Liver (tissue), 3 donors: ENCODE measurements at regions not wholly inside any gene's neighbourhood (a gene's known extent, or its start where the extent isn't known, plus 50 kb on each side); places are given as distances from the start of the nearest gene placed in this dataset.

Experiments
- ATF3 ChIP-seq: IDR thresholded peaks from 2 replicates; pipeline ENCODE4 v1.6.1; 2016; ENCODE audit warnings: antibody characterized with exemption
- CTCF ChIP-seq: fragments of 150-350 bp; IDR thresholded peaks from 2 replicates; pipeline ENCODE4 v1.5.1; 2017; ENCODE audit warnings: improper control_type of control experiment, low read depth, low read length; ENCODE audit not compliant: missing input control
- RAD21 ChIP-seq, 2 donors: IDR thresholded peaks; 2 replicates each; pipeline ENCODE4 v1.6.1; 2016; ENCODE audit warnings: antibody characterized with exemption in 2 of 2, mild to moderate bottlenecking in 2 of 2
- SP1 ChIP-seq: IDR thresholded peaks from 2 replicates; pipeline ENCODE4 v1.6.1; 2018; ENCODE audit warnings: antibody characterized with exemption, mild to moderate bottlenecking
- TAF1 ChIP-seq: conservative IDR thresholded peaks from 2 replicates; pipeline ENCODE4 v1.6.1; 2016; ENCODE audit warnings: antibody characterized with exemption, mild to moderate bottlenecking
- YY1 ChIP-seq: IDR thresholded peaks from 2 replicates; pipeline ENCODE4 v1.6.1; 2016; ENCODE audit warnings: antibody characterized with exemption, mild to moderate bottlenecking
- ZBTB33 ChIP-seq: IDR thresholded peaks from 2 replicates; pipeline ENCODE4 v1.6.1; 2016; ENCODE audit warnings: antibody characterized with exemption
- TF ChIP-seq, protein P1 (sequence below): IDR thresholded peaks from 2 replicates; pipeline ENCODE4 v1.6.1; 2016; ENCODE audit warnings: antibody characterized with exemption
- TF ChIP-seq, protein P2 (sequence below): IDR thresholded peaks from 2 replicates; pipeline ENCODE4 v1.6.1; 2016; ENCODE audit warnings: antibody characterized with exemption, mild to moderate bottlenecking
- donor health status: healthy.
- donor health status: healthy.

- TF ChIP-seq, protein P1, sequence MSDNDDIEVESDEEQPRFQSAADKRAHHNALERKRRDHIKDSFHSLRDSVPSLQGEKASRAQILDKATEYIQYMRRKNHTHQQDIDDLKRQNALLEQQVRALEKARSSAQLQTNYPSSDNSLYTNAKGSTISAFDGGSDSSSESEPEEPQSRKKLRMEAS, result no peak
- TF ChIP-seq CTCF (no peak), ZBTB33 (no peak), YY1 (no peak), TAF1 (no peak), ATF3 (no peak), SP1 (no peak), RAD21 (IDR thresholded peaks at IDR 0.05) (no peak)
- TF ChIP-seq, protein P2, sequence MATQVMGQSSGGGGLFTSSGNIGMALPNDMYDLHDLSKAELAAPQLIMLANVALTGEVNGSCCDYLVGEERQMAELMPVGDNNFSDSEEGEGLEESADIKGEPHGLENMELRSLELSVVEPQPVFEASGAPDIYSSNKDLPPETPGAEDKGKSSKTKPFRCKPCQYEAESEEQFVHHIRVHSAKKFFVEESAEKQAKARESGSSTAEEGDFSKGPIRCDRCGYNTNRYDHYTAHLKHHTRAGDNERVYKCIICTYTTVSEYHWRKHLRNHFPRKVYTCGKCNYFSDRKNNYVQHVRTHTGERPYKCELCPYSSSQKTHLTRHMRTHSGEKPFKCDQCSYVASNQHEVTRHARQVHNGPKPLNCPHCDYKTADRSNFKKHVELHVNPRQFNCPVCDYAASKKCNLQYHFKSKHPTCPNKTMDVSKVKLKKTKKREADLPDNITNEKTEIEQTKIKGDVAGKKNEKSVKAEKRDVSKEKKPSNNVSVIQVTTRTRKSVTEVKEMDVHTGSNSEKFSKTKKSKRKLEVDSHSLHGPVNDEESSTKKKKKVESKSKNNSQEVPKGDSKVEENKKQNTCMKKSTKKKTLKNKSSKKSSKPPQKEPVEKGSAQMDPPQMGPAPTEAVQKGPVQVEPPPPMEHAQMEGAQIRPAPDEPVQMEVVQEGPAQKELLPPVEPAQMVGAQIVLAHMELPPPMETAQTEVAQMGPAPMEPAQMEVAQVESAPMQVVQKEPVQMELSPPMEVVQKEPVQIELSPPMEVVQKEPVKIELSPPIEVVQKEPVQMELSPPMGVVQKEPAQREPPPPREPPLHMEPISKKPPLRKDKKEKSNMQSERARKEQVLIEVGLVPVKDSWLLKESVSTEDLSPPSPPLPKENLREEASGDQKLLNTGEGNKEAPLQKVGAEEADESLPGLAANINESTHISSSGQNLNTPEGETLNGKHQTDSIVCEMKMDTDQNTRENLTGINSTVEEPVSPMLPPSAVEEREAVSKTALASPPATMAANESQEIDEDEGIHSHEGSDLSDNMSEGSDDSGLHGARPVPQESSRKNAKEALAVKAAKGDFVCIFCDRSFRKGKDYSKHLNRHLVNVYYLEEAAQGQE, result no peak
Observed at GRCh38 chr6:5906842-5907241, 99.9 kb downstream of the NRN1 start.
